Immature natural killer cell (primary cell): ENCODE measurements at regions not wholly inside any gene's neighbourhood (a gene's known extent, or its start where the extent isn't known, plus 50 kb on each side); places are given as distances from the start of the nearest gene placed in this dataset.
"Not testable (repeated sequence)": the region's sequence is repeated elsewhere in the genome, so short reads cannot be mapped to it uniquely, and the experiment has no call there.

Source experiments
- DNase-seq, 3 donors: peaks; one replicate each; pipeline ENCODE4 v3.0.0; 2022; ENCODE audit warnings: mixed read lengths in 1 of 3
- H3K27ac Mint-ChIP-seq, 6 donors: one replicate each; pipeline ENCODE4 v1.8.0; 2020; ENCODE audit warnings: mixed read lengths in 6 of 6, mild to moderate bottlenecking in 5 of 6, inconsistent platforms in 4 of 6, moderate library complexity in 3 of 6
- H3K27me3 Mint-ChIP-seq, 3 donors: one replicate each; pipeline ENCODE4 v1.8.0; 2020 to 2021; ENCODE audit warnings: low read depth in 3 of 3, mild to moderate bottlenecking in 3 of 3, mixed read lengths in 3 of 3, moderate library complexity in 3 of 3, inconsistent platforms in 1 of 3
- H3K36me3 Mint-ChIP-seq, 3 donors: one replicate each; pipeline ENCODE4 v1.8.0; 2020; ENCODE audit warnings: mixed read lengths in 3 of 3, inconsistent platforms in 2 of 3, mild to moderate bottlenecking in 2 of 3
- H3K4me1 Mint-ChIP-seq, 2 donors: one replicate each; pipeline ENCODE4 v1.8.0; 2020; ENCODE audit warnings: inconsistent platforms in 2 of 2, mild to moderate bottlenecking in 2 of 2, mixed read lengths in 2 of 2, moderate library complexity in 1 of 2
- H3K4me3 Mint-ChIP-seq, 5 donors: one replicate each; pipeline ENCODE4 v1.8.0; 2020; ENCODE audit warnings: mild to moderate bottlenecking in 5 of 5, mixed read lengths in 5 of 5, inconsistent platforms in 3 of 5, moderate library complexity in 3 of 5
- H3K9me3 Mint-ChIP-seq, 6 donors: one replicate each; pipeline ENCODE4 v1.8.0; 2020; ENCODE audit warnings: mild to moderate bottlenecking in 6 of 6, mixed read lengths in 6 of 6, inconsistent platforms in 4 of 6, moderate library complexity in 3 of 6

- Mint-ChIP-seq H3K36me3 (no peaks in the 10 kb centered on the region), H3K27me3 (peaks cover 2 to 5% (median 3%) of the 10 kb centered on the region in 3 donors), H3K27ac (no peak overlapping the region), H3K9me3 (no peaks in the 10 kb centered on the region), H3K4me3 (no peak overlapping the region), H3K4me1 (no peaks in the 10 kb centered on the region)
- no peak for DNase-seq
These were observed 216.8 kb upstream of the RFX3 start for GRCh38 chr9:3742586-3742985.

- Mint-ChIP-seq H3K4me3 (no peak overlapping the region), H3K36me3 (no peaks in the 10 kb centered on the region), H3K27ac (no peak overlapping the region), H3K9me3 (no peaks in the 10 kb centered on the region), H3K27me3 (peaks cover 1 to 5% (median 2%) of the 10 kb centered on the region in 3 donors), H3K4me1 (no peaks in the 10 kb centered on the region)
- DNase-seq: no peak
These were observed 215.9 kb upstream of the RFX3 start for GRCh38 chr9:3741729-3742128.

- no peak for DNase-seq
- Mint-ChIP-seq H3K27me3 (peaks cover 1 to 2% (median 2%) of the 10 kb centered on the region in 3 donors), H3K36me3 (no peaks in the 10 kb centered on the region), H3K4me3 (no peak overlapping the region), H3K4me1 (no peaks in the 10 kb centered on the region), H3K27ac (no peak overlapping the region), H3K9me3 (no peaks in the 10 kb centered on the region)
These were observed 215.1 kb upstream of the RFX3 start for GRCh38 chr9:3740690-3741419.

- Mint-ChIP-seq H3K27ac (no peak overlapping the region), H3K4me1 (peaks cover 2 to 8% of the 10 kb centered on the region in 2 donors)
These were observed 210.4 kb upstream of the RFX3 start for GRCh38 chr9:3736161-3736560.

GRCh38 chr9:3735251-3735650, 209.4 kb upstream of the RFX3 start:
- Mint-ChIP-seq H3K27ac (no peak overlapping the region), H3K9me3 (no peaks in the 10 kb centered on the region), H3K36me3 (no peaks in the 10 kb centered on the region), H3K4me3 (no peak overlapping the region), H3K4me1 (peaks cover 2 to 8% of the 10 kb centered on the region in 2 donors), H3K27me3 (peaks cover 0 to 4% (median 2%) of the 10 kb centered on the region in 3 donors)
- no peak for DNase-seq

More at GRCh38 chr9:3736161-3736560, 210.4 kb upstream of the RFX3 start:
- H3K9me3 Mint-ChIP-seq: no peaks in the 10 kb centered on the region
- no peak overlapping the region for H3K4me3 Mint-ChIP-seq
- no peaks in the 10 kb centered on the region for H3K36me3 Mint-ChIP-seq
- peaks cover 0 to 4% (median 2%) of the 10 kb centered on the region in 3 donors for H3K27me3 Mint-ChIP-seq
- DNase-seq: no peak

- not testable (repeated sequence) for H3K36me3 Mint-ChIP-seq, H3K4me3 Mint-ChIP-seq, H3K27ac Mint-ChIP-seq, H3K4me1 Mint-ChIP-seq, H3K9me3 Mint-ChIP-seq, DNase-seq, H3K27me3 Mint-ChIP-seq
These were observed 207.9 kb upstream of the RFX3 start for GRCh38 chr9:3733527-3734262.

- no peak for DNase-seq
- Mint-ChIP-seq H3K27ac (no peak overlapping the region), H3K36me3 (no peaks in the 10 kb centered on the region), H3K9me3 (no peaks in the 10 kb centered on the region), H3K27me3 (peaks cover 0 to 2% (median 0%) of the 10 kb centered on the region in 3 donors), H3K4me1 (peaks cover 2 to 8% of the 10 kb centered on the region in 2 donors), H3K4me3 (no peak overlapping the region)
These were observed 207.2 kb upstream of the RFX3 start for GRCh38 chr9:3733039-3733408.

- peaks cover 2 to 8% of the 10 kb centered on the region in 2 donors for H3K4me1 Mint-ChIP-seq
- H3K27me3 Mint-ChIP-seq: peaks cover 0 to 2% (median 0%) of the 10 kb centered on the region in 3 donors
- H3K9me3 Mint-ChIP-seq: no peaks in the 10 kb centered on the region
- DNase-seq: peak; percentile 26 to 42 (median 37)
- peak overlapping the region in 2 of 5 donors; percentile 55 to 62 for H3K4me3 Mint-ChIP-seq
- H3K36me3 Mint-ChIP-seq: no peaks in the 10 kb centered on the region
- H3K27ac Mint-ChIP-seq: peak overlapping the region in 1 of 6 donors; percentile 31
These were observed 206.6 kb upstream of the RFX3 start for GRCh38 chr9:3732077-3733038.

- DNase-seq: no peak
- Mint-ChIP-seq H3K27me3 (peaks cover 0 to 2% (median 0%) of the 10 kb centered on the region in 3 donors), H3K4me3 (no peak overlapping the region), H3K27ac (no peak overlapping the region), H3K9me3 (no peaks in the 10 kb centered on the region), H3K36me3 (no peaks in the 10 kb centered on the region), H3K4me1 (peaks cover 2 to 8% of the 10 kb centered on the region in 2 donors)
These were observed 204.7 kb upstream of the RFX3 start for GRCh38 chr9:3730511-3730922.

- H3K27me3 Mint-ChIP-seq: peaks cover 0 to 7% (median 4%) of the 10 kb centered on the region in 3 donors
These were observed 195.3 kb upstream of the RFX3 start for GRCh38 chr9:3721096-3721495.

GRCh38 chr9:3719286-3719685, 193.5 kb upstream of the RFX3 start:
- Mint-ChIP-seq H3K27me3 (peaks cover 3 to 10% (median 4%) of the 10 kb centered on the region in 3 donors), H3K27ac (no peak overlapping the region), H3K9me3 (peaks cover 0 to 8% (median 0%) of the 10 kb centered on the region in 6 donors), H3K4me1 (no peaks in the 10 kb centered on the region), H3K4me3 (no peak overlapping the region), H3K36me3 (no peaks in the 10 kb centered on the region)
- DNase-seq: no peak

More at GRCh38 chr9:3721096-3721495, 195.3 kb upstream of the RFX3 start:
- H3K4me1 Mint-ChIP-seq: no peaks in the 10 kb centered on the region
- no peak overlapping the region for H3K4me3 Mint-ChIP-seq
- H3K27ac Mint-ChIP-seq: no peak overlapping the region
- no peak for DNase-seq
- H3K36me3 Mint-ChIP-seq: no peaks in the 10 kb centered on the region
- peaks cover 0 to 8% (median 0%) of the 10 kb centered on the region in 6 donors for H3K9me3 Mint-ChIP-seq

- Mint-ChIP-seq H3K4me3 (no peak overlapping the region), H3K4me1 (no peaks in the 10 kb centered on the region), H3K27ac (no peak overlapping the region), H3K27me3 (peaks cover 3 to 13% (median 4%) of the 10 kb centered on the region in 3 donors), H3K9me3 (peaks cover 0 to 8% (median 0%) of the 10 kb centered on the region in 6 donors), H3K36me3 (no peaks in the 10 kb centered on the region)
- DNase-seq: no peak
These were observed 190.6 kb upstream of the RFX3 start for GRCh38 chr9:3716415-3716814.

- no peak for DNase-seq
- Mint-ChIP-seq H3K4me1 (no peaks in the 10 kb centered on the region), H3K27ac (no peak overlapping the region), H3K36me3 (peaks cover 0 to 7% (median 0%) of the 10 kb centered on the region in 3 donors), H3K4me3 (no peak overlapping the region), H3K9me3 (no peaks in the 10 kb centered on the region), H3K27me3 (peaks cover 0 to 9% (median 0%) of the 10 kb centered on the region in 3 donors)
These were observed 182.9 kb upstream of the RFX3 start for GRCh38 chr9:3708751-3709150.
